IMR-90 (cell line): ENCODE measurements at regions not wholly inside any gene's neighbourhood (a gene's known extent, or its start where the extent isn't known, plus 50 kb on each side); places are given as distances from the start of the nearest gene placed in this dataset.

ENCODE experiments used
- ATAC-seq: fragments of 200-7000 bp; cut with Tn5 transposase; 2 replicates; pipeline ENCODE4 v1.9.1; 2020; ENCODE audit warnings: low read depth, mild to moderate bottlenecking, moderate library complexity
- BruUV-seq: library from RNA; stranded (reverse); fragments of 400-500 nt; replicated peaks from 2 replicates; lab custom pipeline; 2021; lab: Mats Ljungman, UMichigan
- CTCF ChIA-PET: fragments of 300-600 bp; formaldehyde crosslinking; extraction: SDS; loops from one replicate; lab custom pipeline; 2021; ENCODE audit warnings: antibody characterized with exemption; lab: Yijun Ruan, JAX
- POLR2A ChIA-PET: fragments of 300-600 bp; sonication (Branson Sonifier 250); formaldehyde crosslinking; loops from one replicate; lab custom pipeline; 2022; ENCODE audit warnings: antibody characterized with exemption; ENCODE audit not compliant: unreplicated experiment; lab: Charles Lee
- DNase-seq: peaks from one replicate; pipeline ENCODE4 v3.0.0; 2013
- H2AFZ ChIP-seq: replicated peaks from 2 replicates; pipeline ENCODE3; 2013; ENCODE audit warnings: low read length, mild to moderate bottlenecking; ENCODE audit not compliant: poor library complexity
- H2AK5ac ChIP-seq: 2 replicates; pipeline ENCODE4 v1.6.1; 2013; ENCODE audit warnings: low read depth, low read length, inconsistent platforms
- H2AK9ac ChIP-seq: replicated peaks from 2 replicates; pipeline ENCODE3; 2013; ENCODE audit warnings: mild to moderate bottlenecking, low read depth, low read length, moderate library complexity; ENCODE audit not compliant: poor library complexity
- H2BK120ac ChIP-seq: 2 replicates; pipeline ENCODE4 v1.6.1; 2013; ENCODE audit warnings: low read depth, low read length, inconsistent platforms
- H2BK15ac ChIP-seq: 3 replicates; pipeline ENCODE4 v1.6.1; 2013; ENCODE audit warnings: low read depth, low read length, inconsistent platforms
- H2BK20ac ChIP-seq: 2 replicates; pipeline ENCODE4 v1.6.1; 2013; ENCODE audit warnings: low read depth, mild to moderate bottlenecking, inconsistent platforms, low read length, moderate library complexity
- H2BK5ac ChIP-seq: 2 replicates; pipeline ENCODE4 v1.6.1; 2013; ENCODE audit warnings: mild to moderate bottlenecking, low read depth, low read length, inconsistent platforms; ENCODE audit not compliant: poor library complexity, severe bottlenecking
- H3K14ac ChIP-seq: replicated peaks from 2 replicates; pipeline ENCODE4 v1.6.1; 2013; ENCODE audit warnings: low read depth, low read length, inconsistent platforms
- H3K18ac ChIP-seq: 2 replicates; pipeline ENCODE4 v1.6.1; 2013; ENCODE audit warnings: low read depth, low read length, control low read depth
- H3K23ac ChIP-seq: 2 replicates; pipeline ENCODE4 v1.6.1; 2013; ENCODE audit warnings: low read depth, low read length, inconsistent platforms
- H3K27ac ChIP-seq: 2 replicates; pipeline ENCODE4 v1.5.1; 2013; ENCODE audit warnings: mild to moderate bottlenecking, control low read depth, low read length; ENCODE audit not compliant: insufficient read depth
- H3K27me3 ChIP-seq: 2 replicates; pipeline ENCODE4 v1.6.1; 2013; ENCODE audit warnings: low read length; ENCODE audit not compliant: control insufficient read depth, insufficient read depth
- H3K36me3 ChIP-seq: 2 replicates; pipeline ENCODE4 v1.6.1; 2013; ENCODE audit warnings: low read length, mixed read lengths; ENCODE audit not compliant: control insufficient read depth, insufficient read depth
- H3K4ac ChIP-seq: 2 replicates; pipeline ENCODE4 v1.6.1; 2013; ENCODE audit warnings: low read depth, low read length, inconsistent platforms
- H3K4me1 ChIP-seq: 2 replicates; pipeline ENCODE4 v1.6.1; 2013; ENCODE audit warnings: low read length, mixed read lengths; ENCODE audit not compliant: control insufficient read depth, insufficient read depth
- H3K4me2 ChIP-seq: 2 replicates; pipeline ENCODE4 v1.6.1; 2013; ENCODE audit warnings: low read depth, mild to moderate bottlenecking, control low read depth, low read length, moderate library complexity
- H3K4me3 ChIP-seq: 2 replicates; pipeline ENCODE4 v1.5.1; 2013; ENCODE audit warnings: low read depth, mild to moderate bottlenecking, control low read depth, low read length, moderate library complexity; ENCODE audit not compliant: insufficient read depth
- H3K56ac ChIP-seq: 2 replicates; pipeline ENCODE4 v1.6.1; 2013; ENCODE audit warnings: low read length, inconsistent platforms; ENCODE audit not compliant: insufficient read depth; ENCODE audit errors: extremely low read depth
- H3K79me1 ChIP-seq, 2 experiments: 2 replicates each; pipeline ENCODE4 v1.6.1; 2013; ENCODE audit warnings: low read length in 2 of 2, inconsistent platforms in 1 of 2, low read depth in 1 of 2
- H3K9ac ChIP-seq: 2 replicates; pipeline ENCODE4 v1.6.1; 2013; ENCODE audit warnings: low read depth, low read length, control low read depth
- H3K9me1 ChIP-seq: 2 replicates; pipeline ENCODE4 v1.6.1; 2013; ENCODE audit warnings: low read length, inconsistent platforms; ENCODE audit not compliant: insufficient read depth
- H3K9me3 ChIP-seq: 2 replicates; pipeline ENCODE4 v1.6.1; 2013; ENCODE audit warnings: low read length; ENCODE audit not compliant: control insufficient read depth, insufficient read depth
- H4K20me1 ChIP-seq: 2 replicates; pipeline ENCODE4 v1.6.1; 2013; ENCODE audit warnings: low read length, inconsistent platforms; ENCODE audit not compliant: insufficient read depth
- H4K5ac ChIP-seq: 2 replicates; pipeline ENCODE4 v1.6.1; 2013; ENCODE audit warnings: mild to moderate bottlenecking, low read depth, low read length, control low read depth
- H4K8ac ChIP-seq, 2 experiments: 2 replicates each; pipeline ENCODE4 v1.6.1; 2013; ENCODE audit warnings: low read depth in 2 of 2, low read length in 2 of 2, control low read depth in 1 of 2, inconsistent platforms in 1 of 2
- H4K91ac ChIP-seq: 2 replicates; pipeline ENCODE4 v1.6.1; 2013; ENCODE audit warnings: low read depth, low read length, inconsistent platforms; ENCODE audit not compliant: insufficient read depth
- MAFK ChIP-seq: IDR thresholded peaks from 2 replicates; pipeline ENCODE4 v1.6.1; 2012; ENCODE audit warnings: low read depth, low read length, improper control_type of control experiment
- POLR2A ChIP-seq: IDR thresholded peaks from 2 replicates; pipeline ENCODE4 v1.6.1; 2012; ENCODE audit warnings: mild to moderate bottlenecking, low read depth, low read length
- RAD21 ChIP-seq: IDR thresholded peaks from 2 replicates; pipeline ENCODE4 v1.6.1; 2012; ENCODE audit warnings: low read length, improper control_type of control experiment
- SMC3 ChIP-seq: fragments of 150-350 bp; IDR thresholded peaks from 2 replicates; pipeline ENCODE4 v1.6.1; 2016; ENCODE audit warnings: low read depth, mild to moderate bottlenecking, antibody characterized with exemption, low read length, moderate library complexity
- WGBS, 2 experiments: methylation state at CpG; one replicate each; pipeline versions ENCODE4 v1.1.5 to v1.1.7; 2013; ENCODE audit warnings: missing lambda C conversion rate in 2 of 2; ENCODE audit not compliant: insufficient read length in 1 of 2; ENCODE audit errors: extremely low coverage in 2 of 2; 5-methylcytosine and 5-hydroxymethylcytosine counted together
- dilution Hi-C: fragments of 300-500 bp; cut with HindIII; formaldehyde crosslinking; loops from one replicate; pipeline ENCODE4 v1.14.3; 2018; ENCODE audit warnings: low sequenced_read_pairs; ENCODE audit not compliant: unreplicated experiment
- in situ Hi-C: fragments of 300-500 bp; cut with MboI; formaldehyde crosslinking; loops from 3 replicates; pipeline ENCODE4 v1.14.3; 2019; ENCODE audit warnings: low sequenced_read_pairs, inconsistent platforms, mixed read lengths
- intact Hi-C: fragments of 100-400 bp; cut with micrococcal nuclease; formaldehyde crosslinking; loops from 2 replicates; pipeline ENCODE4 v1.10.0; 2022
- TF ChIP-seq, protein P1 (sequence below): conservative IDR thresholded peaks from 2 replicates; pipeline ENCODE4 v1.5.1; 2012; ENCODE audit warnings: mild to moderate bottlenecking, low read depth, low read length, improper control_type of control experiment
- TF ChIP-seq, protein P2 (sequence below): fragments of 150-350 bp; IDR thresholded peaks from 2 replicates; pipeline ENCODE4 v1.6.1; 2017; ENCODE audit warnings: mild to moderate bottlenecking, antibody characterized with exemption, low read length, low read depth

DNA sequence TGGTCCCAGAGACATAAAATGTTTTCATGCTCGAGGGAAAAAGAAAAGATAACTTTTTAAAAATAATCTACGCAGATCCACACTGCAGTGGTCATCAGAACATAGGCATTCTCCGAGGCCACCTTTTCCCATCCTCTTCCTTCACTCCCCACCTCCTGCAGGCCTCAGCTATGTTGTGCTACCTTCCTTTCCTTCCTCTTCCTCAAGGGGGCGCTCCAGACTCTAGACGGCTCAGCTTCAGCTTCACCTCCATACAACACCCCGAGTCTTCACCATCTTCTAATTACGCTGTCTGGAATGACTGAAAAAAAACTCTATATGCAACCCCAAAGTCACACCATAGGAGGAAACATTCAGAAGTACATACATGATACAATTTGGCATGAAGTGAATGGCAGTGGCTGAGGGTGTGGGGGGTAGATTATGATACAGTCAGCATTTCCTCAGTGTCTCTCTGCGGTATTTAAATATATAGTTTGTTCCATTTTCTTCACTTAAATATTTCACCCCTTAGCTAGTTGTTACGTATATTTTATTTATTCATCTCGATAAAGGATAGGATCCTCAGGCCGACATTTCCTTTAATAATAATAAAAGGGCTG, 583.6 kb downstream of the IRS1 start:
- 30% methylated on average over 3 of the region's 11 CpGs; no CpG with 5 or more reads in 1 of the 2 experiments for WGBS, 2 experiments
- DNase-seq: peak; percentile 54
- Histone ChIP-seq H3K79me1 (peaks cover 3 to 13% of the 10 kb centered on the region in 2 experiments; a peak in 2 of 4 replicates), H4K5ac (peak overlapping the region; percentile 82; the same call in 1 of the 2 replicates), H3K36me3 (no peaks in the 10 kb centered on the region), H3K14ac (no peak overlapping the region), H3K27ac (no peak overlapping the region), H3K56ac (no peak overlapping the region), H3K27me3 (no peaks in the 10 kb centered on the region), H4K8ac (peak overlapping the region in 1 of 2 experiments; percentile 63; a peak in 2 of 4 replicates), H4K91ac (peak overlapping the region; percentile 56), H2AFZ (no peak overlapping the region), H4K20me1 (no peaks in the 10 kb centered on the region), H3K9ac (no peak overlapping the region), H2AK9ac (no peak overlapping the region), H3K4me2 (no peak overlapping the region), H2AK5ac (peak overlapping the region; percentile 5; the same call in 1 of the 2 replicates), H2BK5ac (peak overlapping the region; percentile 96), H3K9me1 (no peaks in the 10 kb centered on the region), H2BK20ac (peak overlapping the region; percentile 81; the same call in 1 of the 2 replicates), H3K4ac (peak overlapping the region; percentile 73), H3K4me1 (peaks cover 8% of the 10 kb centered on the region), H3K9me3 (no peaks in the 10 kb centered on the region), H3K18ac (peak overlapping the region; percentile 82; the same call in 1 of the 2 replicates), H2BK120ac (peak overlapping the region; percentile 85), H2BK15ac (peak overlapping the region; percentile 27; the same call in 2 of the 3 replicates), H3K23ac (no peak overlapping the region), H3K4me3 (no peak overlapping the region)
- POLR2A ChIA-PET: no interaction called here
- dilution Hi-C loops (no loop called here), intact Hi-C loops (loop anchor here (1.0 to 10.0 kb wide), 3 partner anchors 209 to 580 kb away; no protein-coding TSS in a partner anchor), in situ Hi-C loops (no loop called here)
- ATAC-seq: peak; percentile 64
- CTCF ChIA-PET: interaction anchor here (0.6 to 1.5 kb wide), 6 partner anchors 8 to 327 kb away, joined by 3 to 4 read pairs (median 3); no protein-coding TSS in a partner anchor
- BruUV-seq: no TSS peak
- TF ChIP-seq MAFK: peak; percentile 41
- TF ChIP-seq POLR2A: no peak
- TF ChIP-seq, protein P1, sequence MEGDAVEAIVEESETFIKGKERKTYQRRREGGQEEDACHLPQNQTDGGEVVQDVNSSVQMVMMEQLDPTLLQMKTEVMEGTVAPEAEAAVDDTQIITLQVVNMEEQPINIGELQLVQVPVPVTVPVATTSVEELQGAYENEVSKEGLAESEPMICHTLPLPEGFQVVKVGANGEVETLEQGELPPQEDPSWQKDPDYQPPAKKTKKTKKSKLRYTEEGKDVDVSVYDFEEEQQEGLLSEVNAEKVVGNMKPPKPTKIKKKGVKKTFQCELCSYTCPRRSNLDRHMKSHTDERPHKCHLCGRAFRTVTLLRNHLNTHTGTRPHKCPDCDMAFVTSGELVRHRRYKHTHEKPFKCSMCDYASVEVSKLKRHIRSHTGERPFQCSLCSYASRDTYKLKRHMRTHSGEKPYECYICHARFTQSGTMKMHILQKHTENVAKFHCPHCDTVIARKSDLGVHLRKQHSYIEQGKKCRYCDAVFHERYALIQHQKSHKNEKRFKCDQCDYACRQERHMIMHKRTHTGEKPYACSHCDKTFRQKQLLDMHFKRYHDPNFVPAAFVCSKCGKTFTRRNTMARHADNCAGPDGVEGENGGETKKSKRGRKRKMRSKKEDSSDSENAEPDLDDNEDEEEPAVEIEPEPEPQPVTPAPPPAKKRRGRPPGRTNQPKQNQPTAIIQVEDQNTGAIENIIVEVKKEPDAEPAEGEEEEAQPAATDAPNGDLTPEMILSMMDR: peak; percentile 68
- TF ChIP-seq SMC3: peak; percentile 53
- TF ChIP-seq, protein P2, sequence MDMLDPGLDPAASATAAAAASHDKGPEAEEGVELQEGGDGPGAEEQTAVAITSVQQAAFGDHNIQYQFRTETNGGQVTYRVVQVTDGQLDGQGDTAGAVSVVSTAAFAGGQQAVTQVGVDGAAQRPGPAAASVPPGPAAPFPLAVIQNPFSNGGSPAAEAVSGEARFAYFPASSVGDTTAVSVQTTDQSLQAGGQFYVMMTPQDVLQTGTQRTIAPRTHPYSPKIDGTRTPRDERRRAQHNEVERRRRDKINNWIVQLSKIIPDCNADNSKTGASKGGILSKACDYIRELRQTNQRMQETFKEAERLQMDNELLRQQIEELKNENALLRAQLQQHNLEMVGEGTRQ: no peak
- TF ChIP-seq RAD21: peak; percentile 74
